Ovary (tissue), 3 donors: ENCODE measurements at regions not wholly inside any gene's neighbourhood (a gene's known extent, or its start where the extent isn't known, plus 50 kb on each side); places are given as distances from the start of the nearest gene placed in this dataset.

ENCODE experiments used
- CTCF ChIP-seq, 3 donors: fragments of 450-650 bp in 2 of 3; fragments of 200-600 bp in 1 of 3; IDR thresholded peaks; one replicate each; pipeline versions ENCODE4 v1.5.1 to v1.8.0; 2016 to 2022; ENCODE audit warnings: antibody characterized with exemption in 3 of 3, mild to moderate bottlenecking in 1 of 3
- POLR2A ChIP-seq: fragments of 450-650 bp; IDR thresholded peaks from one replicate; pipeline ENCODE4 v1.6.1; 2017; ENCODE audit warnings: antibody characterized with exemption, mild to moderate bottlenecking, moderate library complexity
- donor health status: DM: no; HTN: no; CAD: no.

- TF ChIP-seq CTCF (IDR thresholded peaks at IDR 0.05), result no peak
- TF ChIP-seq POLR2A, result no peak
These were observed 89.9 kb upstream of the SGK1 start for GRCh38 chr6:134407791-134408190.
